ENCODE measurements at regions not wholly inside any gene's neighbourhood (a gene's known extent, or its start where the extent isn't known, plus 50 kb on each side); places are given as distances from the start of the nearest gene placed in this dataset.

DNA sequence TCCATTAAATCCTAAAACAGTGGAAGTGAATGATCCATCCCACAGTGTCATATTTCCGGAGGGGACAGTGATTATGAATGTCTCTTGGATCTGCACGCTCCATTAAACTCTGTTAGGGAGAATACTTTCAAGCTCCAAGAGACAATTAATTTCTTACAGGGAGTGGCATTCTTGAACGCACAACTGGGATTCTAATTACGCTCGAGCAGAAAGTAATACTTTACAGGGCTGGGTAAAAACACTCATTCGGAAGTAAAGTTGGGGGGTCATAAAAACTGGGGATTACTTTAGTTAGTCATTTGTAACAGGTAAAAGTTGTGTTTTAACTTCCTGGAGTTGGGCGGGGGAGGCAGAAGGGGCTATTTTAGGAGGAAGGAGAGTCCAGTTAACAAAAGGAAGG, 151.8 kb downstream of the ZFP64 start:
- no peak overlapping the region for H2AFZ ChIP-seq (ENCODE audit: low read length)
- no peaks in the 10 kb centered on the region for H3K79me2 ChIP-seq (ENCODE audit: control insufficient read depth in 1 of 2, insufficient read depth in 2 of 2, low read length in 2 of 2)
- H4K5ac ChIP-seq (ENCODE audit: insufficient read length, low read depth, low read length), result no peak overlapping the region
- no peak overlapping the region for H2BK5ac ChIP-seq (ENCODE audit: low read depth, low read length)
- no peak overlapping the region for H4K8ac ChIP-seq (ENCODE audit: extremely low read depth, insufficient read depth, low read length)
- H3K4me3 ChIP-seq (ENCODE audit: extremely low read depth in 1 of 4, insufficient read depth in 2 of 4, low read depth in 3 of 4, low read length in 4 of 4), result no peak overlapping the region
- no peak overlapping the region for H3K23ac ChIP-seq (ENCODE audit: insufficient read length)
- no peak overlapping the region for H2BK12ac ChIP-seq (ENCODE audit: low read depth, low read length)
- no peaks in the 10 kb centered on the region for H3K36me3 ChIP-seq (ENCODE audit: control insufficient read depth in 2 of 4, insufficient read depth in 4 of 4, low read length in 3 of 4)
- no peak overlapping the region for H3K9ac ChIP-seq (replicated peaks in 1 of 4; ENCODE audit: extremely low read depth in 1 of 4, low read depth in 3 of 4, low read length in 3 of 4)
- WGBS, 2 experiments (ENCODE audit: extremely low coverage in 1 of 2, insufficient coverage in 1 of 2, insufficient read length in 1 of 2, insufficient replicate concordance in 2 of 2, low coverage in 1 of 2, low lambda C conversion rate in 2 of 2, missing lambda C conversion rate in 1 of 2), result 90% methylated on average over 7 of the region's 7 CpGs; no CpG with 5 or more reads in 1 of the 2 experiments
- H3K56ac ChIP-seq (replicated peaks; ENCODE audit: insufficient read length, low read depth, low read length), result no peak overlapping the region
- H2BK20ac ChIP-seq (ENCODE audit: low read length), result no peak overlapping the region
- no peaks in the 10 kb centered on the region for H4K20me1 ChIP-seq (replicated peaks in 1 of 2; ENCODE audit: control insufficient read depth in 1 of 2, insufficient read depth in 2 of 2, low read length in 2 of 2)
- H3K9me3 ChIP-seq (ENCODE audit: insufficient read depth in 2 of 2, low read depth in 1 of 2, low read length in 1 of 2), result no peaks in the 10 kb centered on the region
- no peaks in the 10 kb centered on the region for H3K27me3 ChIP-seq (replicated peaks in 1 of 4; ENCODE audit: control insufficient read depth in 3 of 4, extremely low read depth in 1 of 4, insufficient read depth in 3 of 4, low read length in 3 of 4)
- TF ChIP-seq GTF2F1 (IDR thresholded peaks at IDR 0.05; ENCODE audit: borderline replicate concordance, low read depth, low read length) (no peak), RXRA (IDR thresholded peaks at IDR 0.05; ENCODE audit: insufficient read depth, low read depth, low read length) (no peak), JUN (IDR thresholded peaks at IDR 0.05; ENCODE audit: low read depth, low read length) (no peak), EGR1 (IDR thresholded peaks at IDR 0.05; ENCODE audit: borderline replicate concordance, low read depth, low read length) (no peak), EP300 (IDR thresholded peaks at IDR 0.05; ENCODE audit: borderline replicate concordance in 1 of 2, low read depth in 2 of 2, low read length in 2 of 2) (no peak), FOSL1 (IDR thresholded peaks at IDR 0.05; ENCODE audit: insufficient read depth, low read depth, low read length) (no peak), CEBPB (IDR thresholded peaks at IDR 0.05; ENCODE audit: low read depth, low read length) (no peak), TCF12 (IDR thresholded peaks at IDR 0.05; ENCODE audit: low read depth, low read length) (no peak)
- TF ChIP-seq, protein P1, sequence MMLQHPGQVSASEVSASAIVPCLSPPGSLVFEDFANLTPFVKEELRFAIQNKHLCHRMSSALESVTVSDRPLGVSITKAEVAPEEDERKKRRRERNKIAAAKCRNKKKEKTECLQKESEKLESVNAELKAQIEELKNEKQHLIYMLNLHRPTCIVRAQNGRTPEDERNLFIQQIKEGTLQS (IDR thresholded peaks at IDR 0.05; ENCODE audit: insufficient read depth, low read depth, low read length), result no peak
- no peaks in the 10 kb centered on the region for H3K4me1 ChIP-seq (replicated peaks in 1 of 4; ENCODE audit: control insufficient read depth in 3 of 4, insufficient read depth in 4 of 4, low read length in 3 of 4)
- H2BK15ac ChIP-seq (ENCODE audit: low read length), result no peak overlapping the region
- H2BK120ac ChIP-seq (replicated peaks; ENCODE audit: low read depth, low read length), result no peak overlapping the region
- DNase-seq (ENCODE audit: low read depth in 1 of 2, low spot score in 2 of 2) (no peak), FAIRE-seq (no peak)
- H3K4me2 ChIP-seq (ENCODE audit: insufficient read depth in 1 of 2, low read depth in 2 of 2, low read length in 2 of 2), result no peak overlapping the region
- no peak overlapping the region for H4K91ac ChIP-seq (replicated peaks; ENCODE audit: insufficient read length, low read length)
- H3K23me2 ChIP-seq (ENCODE audit: low read depth, low read length), result no peaks in the 10 kb centered on the region
- ChIA-PET POLR2A (ENCODE audit: partially characterized antibody) (interaction anchor here (0.7 to 1.0 kb wide), 2 partner anchors 8 to 42 kb away, joined by 3 to 4 read pairs; no protein-coding TSS in a partner anchor), CTCF (ENCODE audit: partially characterized antibody) (no interaction called here)
- H3K27ac ChIP-seq (ENCODE audit: low read depth, low read length), result no peak overlapping the region
- H3K4ac ChIP-seq (replicated peaks; ENCODE audit: insufficient read length, low read depth, low read length), result no peak overlapping the region
- H3K14ac ChIP-seq (ENCODE audit: insufficient read length), result no peak overlapping the region
- no peak overlapping the region for H2AK5ac ChIP-seq (ENCODE audit: low read depth, low read length)
- H3K18ac ChIP-seq (ENCODE audit: extremely low read depth, low read length), result no peak overlapping the region
- H3K79me1 ChIP-seq (ENCODE audit: low read depth, low read length), result no peaks in the 10 kb centered on the region

All from H1 (cell line).